NCI-H446 treated with DMSO at 0.1 percent for 48 hours (cell line): ENCODE measurements at regions not wholly inside any gene's neighbourhood (a gene's known extent, or its start where the extent isn't known, plus 50 kb on each side); places are given as distances from the start of the nearest gene placed in this dataset.
A peak's percentile ranks its signal among the peaks of the same experiment; 100 is the strongest.
"Not testable (repeated sequence)": the region's sequence is repeated elsewhere in the genome, so short reads cannot be mapped to it uniquely, and the experiment has no call there.

ENCODE experiments used
- DNase-seq: peaks from one replicate; lab custom pipeline; 2025; lab: John Stamatoyannopoulos, UW

DNA sequence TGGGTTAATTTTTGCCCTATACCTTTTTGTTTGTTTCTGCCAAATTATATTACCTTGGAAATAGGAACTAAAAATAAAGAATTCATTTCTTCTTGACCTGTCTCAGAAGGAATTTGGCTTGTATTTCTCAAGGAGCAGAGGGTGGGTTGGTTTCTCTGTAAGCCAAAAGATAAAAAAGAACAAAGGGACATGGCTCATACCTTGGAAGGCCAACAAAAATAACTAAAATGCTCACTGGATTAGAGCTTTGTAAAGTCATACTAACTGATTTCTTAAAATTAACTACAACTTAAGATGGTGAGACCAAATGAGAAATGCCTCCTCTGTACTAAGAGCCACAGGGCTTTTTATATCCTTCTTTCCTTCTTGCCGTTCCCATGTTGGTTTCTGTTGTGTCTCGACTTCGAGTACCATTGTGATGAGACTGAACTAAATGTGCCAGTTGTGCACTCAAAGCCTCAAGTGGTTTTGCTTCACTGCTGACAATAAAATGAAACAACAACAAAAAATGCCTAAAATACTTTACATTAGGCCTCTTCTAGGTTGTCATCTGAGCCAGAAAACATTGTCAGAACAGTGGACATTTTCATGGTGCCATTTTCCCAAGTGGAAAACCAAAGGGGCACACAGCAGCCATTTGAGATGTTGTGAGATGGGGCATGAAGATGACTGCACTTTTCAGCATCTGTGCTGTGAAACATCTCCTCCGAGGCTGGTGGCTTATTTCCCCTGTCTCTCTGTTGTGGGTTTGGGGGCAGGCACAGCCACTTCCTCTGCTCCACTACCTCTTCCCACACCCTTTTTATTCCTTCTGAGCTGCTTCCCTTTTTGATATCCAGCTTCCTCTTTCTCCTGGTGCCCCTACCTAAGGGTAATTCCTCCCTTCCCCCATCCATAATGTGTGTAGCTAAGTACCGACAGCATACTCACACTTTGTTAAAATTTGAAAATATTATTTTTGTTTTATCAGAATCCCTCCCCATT lies 51.8 kb upstream of the AGR3 start:
- DNase-seq, result no peak

GRCh38 chr7:16934722-16935340 lies 53.0 kb upstream of the AGR3 start:
- DNase-seq, result no peak

DNA sequence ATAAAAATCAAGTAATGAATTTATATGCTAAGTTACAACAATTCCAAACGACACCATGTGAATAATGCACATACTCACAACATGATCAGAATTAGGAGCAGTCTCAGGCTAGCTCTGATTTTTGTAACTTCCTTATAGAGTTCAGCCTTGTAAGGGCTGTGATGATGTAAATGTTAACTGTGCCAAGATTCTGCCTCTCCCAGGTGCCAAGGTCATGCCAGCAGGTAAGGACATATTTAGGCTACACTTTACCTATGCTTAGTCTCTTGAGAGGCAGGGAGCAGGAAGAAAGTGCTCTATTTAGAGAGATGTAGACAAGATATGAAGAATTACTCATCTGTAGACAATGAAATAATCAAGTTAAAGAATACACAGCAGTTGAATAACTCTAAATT lies 53.6 kb upstream of the AGR3 start:
- no peak for DNase-seq

- DNase-seq, result no peak
Observed at GRCh38 chr7:16936626-16937422, 55.0 kb upstream of the AGR3 start.

DNA sequence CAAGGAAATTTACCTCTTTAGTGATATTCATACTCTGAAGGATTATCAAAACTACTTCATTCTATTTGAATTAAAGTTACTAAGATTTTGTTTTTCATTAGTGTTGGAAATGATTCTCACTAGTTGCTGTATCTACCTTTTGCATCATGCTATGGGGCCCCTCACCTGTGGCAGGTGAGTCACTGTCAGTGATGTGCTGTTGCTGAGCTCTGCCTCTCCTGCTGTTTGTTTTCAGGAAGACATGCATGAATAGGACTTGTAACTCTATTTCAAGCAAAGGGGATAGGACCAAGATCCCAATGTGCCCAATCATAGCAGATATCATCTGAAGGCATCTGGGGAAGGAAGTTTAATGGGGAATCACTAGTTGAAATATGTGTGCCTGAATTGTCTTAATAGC lies 57.4 kb upstream of the AGR3 start:
- no peak for DNase-seq

- no peak for DNase-seq
Observed at GRCh38 chr7:16940776-16941175, 59.0 kb upstream of the AGR3 start.

- no peak for DNase-seq
Observed at GRCh38 chr7:16942929-16943509, 61.2 kb upstream of the AGR3 start.

DNA sequence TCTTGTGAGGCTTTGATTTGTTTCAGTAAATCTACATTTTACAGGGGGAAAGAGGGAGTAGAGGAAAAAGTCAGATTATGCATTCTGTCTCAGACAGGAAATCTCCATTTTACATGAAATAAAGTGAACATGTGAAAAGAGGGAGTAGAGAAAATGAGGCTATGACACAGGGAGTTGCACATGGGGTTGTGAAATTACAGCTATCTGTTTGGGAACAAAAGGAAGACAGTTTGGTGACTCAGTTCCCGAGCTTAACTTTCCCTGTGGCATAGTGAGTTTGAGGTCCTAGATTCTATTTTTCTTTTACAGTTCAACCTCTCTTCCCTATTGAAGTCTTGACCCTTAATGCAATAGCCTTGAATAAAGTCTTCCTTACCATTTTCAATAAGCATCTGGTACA lies 63.2 kb upstream of the AGR3 start:
- no peak for DNase-seq

DNA sequence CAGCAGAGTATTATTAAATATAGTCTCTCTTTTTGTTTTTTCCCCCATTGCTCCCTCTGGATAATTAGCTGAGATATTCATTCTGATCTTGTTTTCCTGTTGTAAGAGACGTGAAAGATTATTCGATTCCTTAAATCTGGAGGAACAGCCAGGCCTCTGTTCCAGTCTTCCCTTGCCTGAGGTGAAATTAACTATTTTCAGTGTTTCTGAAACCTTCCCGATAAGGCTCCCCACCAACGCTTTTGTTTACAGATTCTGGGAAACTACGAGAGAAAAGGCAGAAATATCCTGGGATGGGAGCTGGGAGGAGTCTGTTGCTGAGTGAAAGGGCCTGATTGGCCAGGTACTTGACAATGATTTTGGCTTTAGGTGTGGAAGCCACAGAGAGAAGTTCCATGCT lies 63.6 kb upstream of the AGR3 start:
- no peak for DNase-seq

GRCh38 chr7:16948110-16948509 lies 66.3 kb upstream of the AGR3 start:
- DNase-seq, result not testable (repeated sequence)

DNA sequence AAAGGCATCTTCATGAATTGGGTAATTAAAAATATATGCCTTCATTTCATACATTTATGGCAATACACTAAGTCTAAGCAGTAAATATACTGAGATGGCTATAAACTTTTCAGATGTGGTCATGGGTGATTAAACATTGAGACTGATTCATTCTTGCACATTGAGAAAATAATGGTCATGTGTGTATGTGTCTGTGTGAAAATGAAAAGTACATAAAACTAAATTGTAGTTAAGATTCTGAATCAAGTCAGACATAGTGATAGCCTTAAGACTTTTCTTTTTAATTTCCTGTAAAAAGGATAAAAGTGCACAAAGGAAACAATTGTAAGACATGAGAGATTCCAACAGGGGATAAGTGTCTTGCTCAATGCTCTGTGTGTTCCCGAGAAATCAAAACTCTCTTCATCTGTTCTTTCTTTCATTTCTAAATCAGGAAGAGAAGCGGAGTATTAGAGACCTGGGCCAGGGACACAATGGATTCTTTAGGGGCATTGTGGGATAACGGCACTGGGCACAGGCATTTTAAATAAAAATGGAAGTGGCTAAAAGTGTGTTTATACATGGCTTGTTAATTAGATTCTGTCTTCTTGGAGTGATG lies 69.8 kb upstream of the AGR3 start:
- DNase-seq, result no peak

GRCh38 chr7:16954321-16954720 lies 72.5 kb upstream of the AGR3 start:
- DNase-seq, result no peak

DNA sequence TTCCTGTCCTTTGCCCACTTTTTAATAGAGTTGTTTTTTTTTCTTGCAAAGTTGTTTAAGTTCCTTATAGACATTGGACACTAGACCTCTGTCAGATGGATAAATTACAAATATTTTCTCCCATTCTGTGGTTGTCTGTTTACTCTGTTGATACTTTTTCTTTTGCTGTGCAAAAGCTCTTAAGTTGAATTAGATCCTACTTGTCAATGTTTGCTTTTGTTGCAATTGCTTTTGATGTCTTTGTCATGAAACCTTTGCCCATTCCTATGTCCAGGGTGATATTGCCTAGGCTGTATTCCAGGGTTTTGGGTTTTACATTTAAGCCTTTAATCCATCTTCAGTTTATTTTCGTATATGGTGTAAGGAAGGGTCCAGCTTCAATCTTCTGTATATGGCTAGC lies 76.9 kb upstream of the AGR3 start:
- DNase-seq, result no peak

- DNase-seq, result no peak
Observed at GRCh38 chr7:16960337-16960965, 78.7 kb upstream of the AGR3 start.

- no peak for DNase-seq
Observed at GRCh38 chr7:16961641-16962040, 79.9 kb upstream of the AGR3 start.

GRCh38 chr7:16963044-16963443 lies 81.3 kb upstream of the AGR3 start:
- no peak for DNase-seq

DNA sequence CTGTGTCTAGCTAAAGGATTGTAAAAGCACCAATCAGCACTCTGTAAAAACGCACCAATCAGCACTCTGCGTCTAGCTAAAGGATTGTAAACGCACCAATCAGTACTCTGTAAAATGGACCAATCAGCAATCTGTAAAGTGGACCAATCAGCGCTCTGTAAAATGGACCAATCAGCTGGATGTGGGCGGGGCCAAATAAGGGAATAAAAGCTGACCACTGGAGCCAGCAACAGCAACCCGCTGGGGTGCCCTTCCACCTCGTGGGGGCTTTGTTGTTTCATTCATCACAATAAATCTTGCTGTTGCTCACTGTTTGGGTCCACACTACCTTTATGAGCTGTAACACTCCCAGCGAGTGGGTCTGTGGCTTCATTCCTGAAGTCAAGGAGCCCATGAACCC lies 83.9 kb upstream of the AGR3 start:
- DNase-seq, result not testable (repeated sequence)

DNA sequence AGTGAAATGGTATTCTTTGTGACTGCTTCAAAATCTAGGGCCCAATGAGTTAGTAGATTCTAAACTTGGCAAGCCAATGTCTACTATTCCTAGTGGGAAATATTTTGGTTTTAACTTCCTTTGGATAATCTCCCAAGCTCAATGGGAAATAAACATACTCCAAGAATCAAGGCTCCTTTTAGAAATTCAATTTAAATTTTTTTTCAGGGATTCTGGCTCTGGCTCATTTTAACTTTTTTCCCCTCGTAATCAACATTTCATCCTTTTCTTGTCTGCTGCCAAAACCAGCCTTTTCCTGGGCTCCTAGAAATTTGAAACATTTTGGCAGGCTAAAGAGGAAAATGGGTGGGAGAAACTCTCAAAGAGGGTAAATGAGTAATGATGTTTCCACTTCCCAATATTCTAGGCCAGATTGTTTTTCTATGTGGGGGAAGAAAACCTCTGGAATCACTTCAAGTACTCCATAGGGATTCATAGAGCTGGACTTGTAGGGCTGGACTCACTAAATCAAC lies 85.6 kb upstream of the AGR3 start:
- peak; percentile 30 for DNase-seq

DNA sequence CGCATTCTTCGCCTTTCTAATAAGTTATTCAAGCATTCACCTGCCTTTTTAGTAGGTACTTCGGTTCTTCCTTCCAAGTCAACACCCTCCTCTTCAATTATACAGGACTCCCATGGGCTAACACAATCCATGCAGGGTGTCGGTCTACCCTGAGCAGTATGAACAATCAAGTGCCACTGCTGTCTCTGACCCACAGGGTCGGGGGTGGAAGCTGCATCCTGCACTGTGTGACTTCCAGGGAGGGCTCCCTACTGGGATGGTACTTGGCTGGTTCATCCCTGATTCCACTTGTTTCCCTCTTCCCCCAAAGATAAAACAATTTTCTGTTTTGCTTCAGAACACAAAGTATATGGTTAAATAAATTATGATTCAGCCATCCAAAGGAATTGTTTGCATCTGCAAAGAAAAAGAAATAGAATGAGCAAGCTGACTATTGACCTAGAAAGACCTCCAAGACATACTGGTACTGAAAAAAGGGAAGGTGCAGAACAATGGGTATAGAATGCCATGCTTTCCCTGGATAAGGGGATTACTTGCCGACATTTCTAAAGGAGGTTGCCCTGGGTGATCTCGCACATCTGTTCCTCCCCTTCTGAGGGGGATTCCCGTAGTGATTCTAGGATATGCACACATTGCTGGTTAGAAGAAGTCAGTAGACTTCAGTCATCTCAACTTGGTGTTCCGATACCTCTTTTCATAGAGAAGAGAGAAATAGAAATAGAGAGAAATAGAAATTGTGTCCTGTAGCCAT lies 89.1 kb upstream of the AGR3 start:
- DNase-seq, result no peak

- no peak for DNase-seq
Observed at GRCh38 chr7:16975712-16976111, 93.9 kb upstream of the AGR3 start.
